ENCODE measurements at regions not wholly inside any gene's neighbourhood (a gene's known extent, or its start where the extent isn't known, plus 50 kb on each side); places are given as distances from the start of the nearest gene placed in this dataset.

DNA sequence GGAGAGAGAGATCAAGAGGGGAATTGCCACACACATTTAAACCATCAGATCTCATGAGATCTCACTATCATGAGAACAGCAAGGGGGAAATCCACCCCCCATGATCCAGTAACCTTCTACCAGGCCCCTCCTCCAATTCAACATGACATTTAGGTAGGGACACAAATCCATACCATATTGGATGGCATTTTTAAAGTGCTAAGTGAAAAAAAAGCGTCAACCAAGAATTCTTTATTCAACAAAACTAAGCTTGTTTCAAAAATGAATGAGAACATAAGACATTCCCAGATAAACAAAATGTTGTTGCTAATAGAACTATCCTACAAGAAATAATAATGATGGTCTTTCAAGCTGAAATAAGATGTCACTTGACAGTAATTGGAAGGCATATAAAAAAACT lies 626.2 kb upstream of the LRRTM1 start (continued):
- TF ChIP-seq, protein P1, sequence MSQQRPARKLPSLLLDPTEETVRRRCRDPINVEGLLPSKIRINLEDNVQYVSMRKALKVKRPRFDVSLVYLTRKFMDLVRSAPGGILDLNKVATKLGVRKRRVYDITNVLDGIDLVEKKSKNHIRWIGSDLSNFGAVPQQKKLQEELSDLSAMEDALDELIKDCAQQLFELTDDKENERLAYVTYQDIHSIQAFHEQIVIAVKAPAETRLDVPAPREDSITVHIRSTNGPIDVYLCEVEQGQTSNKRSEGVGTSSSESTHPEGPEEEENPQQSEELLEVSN (IDR thresholded peaks at IDR 0.05; ENCODE audit: borderline replicate concordance, low read depth), result no peak
- no peak for TF ChIP-seq BHLHE40 (IDR thresholded peaks at IDR 0.05; ENCODE audit: low read depth, low read length)
- no peak for TF ChIP-seq EHMT2 (IDR thresholded peaks at IDR 0.05; ENCODE audit: low read depth)
- no peak for TF ChIP-seq CBX2 (IDR thresholded peaks at IDR 0.05; ENCODE audit: borderline replicate concordance, low read depth)
- no peak for TF ChIP-seq ZNF302 (CRISPR knock-in tag; IDR thresholded peaks at IDR 0.05)
- no peak for TF ChIP-seq SREBF2 (IDR thresholded peaks at IDR 0.05)
- TF ChIP-seq CTCF (IDR thresholded peaks at IDR 0.05), result no peak

GRCh38 chr2:80926168-80926567 lies 621.6 kb upstream of the LRRTM1 start:
- ChIA-PET POLR2A (no interaction called here), CTCF (no interaction called here)
- Histone ChIP-seq H3K4me1 (no peaks in the 10 kb centered on the region), H3K27ac (no peak overlapping the region), H3K4me2 (no peak overlapping the region), H3K9me3 (peaks cover 22% of the 10 kb centered on the region; the same call in 2 of the 3 replicates), H3K4me3 (no peak overlapping the region)
- WGBS (ENCODE audit: missing lambda C conversion rate), result 0% methylated on average over 4 of the region's 4 CpGs
- DNase-seq (ENCODE audit: low read depth in 1 of 2, low spot score in 1 of 2) (no peak), ATAC-seq (no peak), FAIRE-seq (no peak)
- TF ChIP-seq HOXA7 (CRISPR knock-in tag; IDR thresholded peaks at IDR 0.05) (no peak), NPAS2 (CRISPR knock-in tag; IDR thresholded peaks at IDR 0.05; ENCODE audit: borderline replicate concordance) (no peak), RNF2 (IDR thresholded peaks at IDR 0.05; ENCODE audit: borderline replicate concordance, low read depth) (no peak)

DNA sequence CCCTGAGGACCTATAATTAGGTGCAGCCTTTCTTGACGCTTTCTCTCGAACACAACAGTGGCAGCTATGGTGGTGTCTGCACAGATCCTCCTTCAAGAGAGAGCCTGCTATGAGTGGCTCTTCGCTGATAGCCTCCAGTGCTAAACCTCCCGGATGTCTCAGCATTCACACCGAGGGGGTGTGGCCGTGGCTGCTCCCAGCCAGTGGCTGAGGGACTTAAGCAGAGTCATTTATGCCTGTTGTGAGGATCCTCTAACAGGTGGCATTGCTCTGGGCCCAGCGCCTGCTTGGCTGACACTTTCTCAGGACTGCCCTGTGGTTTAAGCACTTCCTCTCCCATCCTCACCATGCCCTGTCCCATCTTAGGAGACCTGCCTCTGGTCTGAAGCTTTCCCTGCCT lies 592.0 kb upstream of the LRRTM1 start:
- FAIRE-seq (no peak), DNase-seq (ENCODE audit: low read depth in 1 of 2, low spot score in 1 of 2) (no peak), ATAC-seq (no peak)
- Histone ChIP-seq H3K4me1 (no peaks in the 10 kb centered on the region), H3K9me3 (0 out of 3 replicates have a peak, but pooled peaks cover 6% of the 10 kb centered on the region), H3K4me3 (no peak overlapping the region), H3K4me2 (no peak overlapping the region), H3K27ac (no peak overlapping the region)
- ChIA-PET POLR2A (no interaction called here), CTCF (no interaction called here)
- TF ChIP-seq BHLHE40 (IDR thresholded peaks at IDR 0.05; ENCODE audit: low read depth, low read length) (no peak), TP53 (CRISPR knock-in tag; IDR thresholded peaks at IDR 0.05) (no peak), KDM5A (IDR thresholded peaks at IDR 0.05) (no peak), EHMT2 (IDR thresholded peaks at IDR 0.05; ENCODE audit: low read depth) (no peak), RCOR1 (IDR thresholded peaks at IDR 0.05; ENCODE audit: low read depth, low read length) (no peak), ELK1 (IDR thresholded peaks at IDR 0.05; ENCODE audit: low read depth, low read length) (no peak), RAD21 (conservative IDR thresholded peaks at IDR 0.05 in 1 of 2, IDR thresholded peaks at IDR 0.05 in 1 of 2) (no peak), ZC3H11A (IDR thresholded peaks at IDR 0.05) (no peak), CEBPB (IDR thresholded peaks at IDR 0.05) (no peak), SREBF2 (IDR thresholded peaks at IDR 0.05) (no peak), POLR2AphosphoS2 (conservative IDR thresholded peaks at IDR 0.05; ENCODE audit: low read length) (no peak), JUN (IDR thresholded peaks at IDR 0.05) (no peak), FOSB (CRISPR knock-in tag; IDR thresholded peaks at IDR 0.05) (no peak), NPAS2 (CRISPR knock-in tag; IDR thresholded peaks at IDR 0.05; ENCODE audit: borderline replicate concordance) (no peak), REST (IDR thresholded peaks at IDR 0.05) (no peak), CHD2 (IDR thresholded peaks at IDR 0.05; ENCODE audit: low read length, partially characterized antibody) (no peak), ZFP36 (IDR thresholded peaks at IDR 0.05; ENCODE audit: borderline replicate concordance, partially characterized antibody) (no peak)
- TF ChIP-seq, protein P2, sequence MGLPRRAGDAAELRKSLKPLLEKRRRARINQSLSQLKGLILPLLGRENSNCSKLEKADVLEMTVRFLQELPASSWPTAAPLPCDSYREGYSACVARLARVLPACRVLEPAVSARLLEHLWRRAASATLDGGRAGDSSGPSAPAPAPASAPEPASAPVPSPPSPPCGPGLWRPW (IDR thresholded peaks at IDR 0.05), result no peak
- WGBS (ENCODE audit: missing lambda C conversion rate), result 11% methylated on average over 7 of the region's 7 CpGs
